Hepatocyte (in vitro differentiated cells): ENCODE measurements at regions not wholly inside any gene's neighbourhood (a gene's known extent, or its start where the extent isn't known, plus 50 kb on each side); places are given as distances from the start of the nearest gene placed in this dataset.

Source experiments
- EZH2 ChIP-seq: fragments of 200-600 bp; sonication (generic); IDR thresholded peaks from 2 replicates; pipeline ENCODE4 v1.6.1; 2016; ENCODE audit warnings: antibody characterized with exemption, mild to moderate bottlenecking, borderline replicate concordance
- TF ChIP-seq, protein P1 (sequence below): fragments of 200-600 bp; sonication (generic); IDR thresholded peaks from 2 replicates; pipeline ENCODE4 v1.5.1; 2016; ENCODE audit warnings: antibody characterized with exemption, mild to moderate bottlenecking; ENCODE audit not compliant: poor library complexity

DNA sequence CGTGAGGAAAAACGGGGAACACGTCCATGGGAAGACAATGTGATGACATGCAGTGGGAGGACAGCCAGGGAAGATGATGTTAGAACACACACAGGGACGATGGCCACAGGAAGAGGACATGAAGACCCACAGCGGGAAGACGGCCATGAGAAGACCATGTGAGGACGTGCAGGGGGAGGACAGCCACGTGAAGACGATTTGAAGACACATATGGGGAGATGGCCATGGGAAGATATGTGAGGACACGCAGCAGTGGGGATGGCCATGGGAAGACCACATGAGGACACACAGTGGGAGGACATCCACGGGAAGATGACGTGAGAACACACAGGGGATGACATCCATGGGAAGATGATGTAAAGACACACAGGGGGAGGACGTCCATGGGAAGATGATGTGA is 83.8 kb downstream of the UQCRFS1 start:
- TF ChIP-seq, protein P1, sequence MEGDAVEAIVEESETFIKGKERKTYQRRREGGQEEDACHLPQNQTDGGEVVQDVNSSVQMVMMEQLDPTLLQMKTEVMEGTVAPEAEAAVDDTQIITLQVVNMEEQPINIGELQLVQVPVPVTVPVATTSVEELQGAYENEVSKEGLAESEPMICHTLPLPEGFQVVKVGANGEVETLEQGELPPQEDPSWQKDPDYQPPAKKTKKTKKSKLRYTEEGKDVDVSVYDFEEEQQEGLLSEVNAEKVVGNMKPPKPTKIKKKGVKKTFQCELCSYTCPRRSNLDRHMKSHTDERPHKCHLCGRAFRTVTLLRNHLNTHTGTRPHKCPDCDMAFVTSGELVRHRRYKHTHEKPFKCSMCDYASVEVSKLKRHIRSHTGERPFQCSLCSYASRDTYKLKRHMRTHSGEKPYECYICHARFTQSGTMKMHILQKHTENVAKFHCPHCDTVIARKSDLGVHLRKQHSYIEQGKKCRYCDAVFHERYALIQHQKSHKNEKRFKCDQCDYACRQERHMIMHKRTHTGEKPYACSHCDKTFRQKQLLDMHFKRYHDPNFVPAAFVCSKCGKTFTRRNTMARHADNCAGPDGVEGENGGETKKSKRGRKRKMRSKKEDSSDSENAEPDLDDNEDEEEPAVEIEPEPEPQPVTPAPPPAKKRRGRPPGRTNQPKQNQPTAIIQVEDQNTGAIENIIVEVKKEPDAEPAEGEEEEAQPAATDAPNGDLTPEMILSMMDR, result no peak
- TF ChIP-seq EZH2, result no peak
